ENCODE measurements at regions not wholly inside any gene's neighbourhood (a gene's known extent, or its start where the extent isn't known, plus 50 kb on each side); places are given as distances from the start of the nearest gene placed in this dataset.
"Not testable (repeated sequence)": the region's sequence is repeated elsewhere in the genome, so short reads cannot be mapped to it uniquely, and the experiment has no call there.

DNA sequence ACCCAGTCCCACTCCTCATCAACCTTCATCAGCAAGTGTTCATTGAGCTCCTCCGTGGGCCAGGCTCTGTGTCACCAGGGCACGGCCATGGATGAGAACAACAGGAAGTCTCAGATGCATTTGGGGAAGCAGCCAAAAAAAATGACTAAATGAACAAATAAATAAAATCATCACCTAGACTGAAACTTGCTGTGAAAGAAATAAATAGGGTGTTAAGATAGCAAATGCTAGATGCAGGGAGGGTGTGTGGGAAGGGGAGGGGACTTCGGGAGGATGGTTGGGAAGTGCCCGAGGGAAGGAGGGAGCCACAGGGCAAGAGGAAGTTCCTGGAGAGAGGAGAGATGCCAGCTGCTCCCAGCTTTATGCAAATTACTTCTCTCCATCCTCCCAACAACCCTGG lies 696.7 kb downstream of the PTPRU start:
- DNase-seq (ENCODE audit: low read depth), result no peak

DNA sequence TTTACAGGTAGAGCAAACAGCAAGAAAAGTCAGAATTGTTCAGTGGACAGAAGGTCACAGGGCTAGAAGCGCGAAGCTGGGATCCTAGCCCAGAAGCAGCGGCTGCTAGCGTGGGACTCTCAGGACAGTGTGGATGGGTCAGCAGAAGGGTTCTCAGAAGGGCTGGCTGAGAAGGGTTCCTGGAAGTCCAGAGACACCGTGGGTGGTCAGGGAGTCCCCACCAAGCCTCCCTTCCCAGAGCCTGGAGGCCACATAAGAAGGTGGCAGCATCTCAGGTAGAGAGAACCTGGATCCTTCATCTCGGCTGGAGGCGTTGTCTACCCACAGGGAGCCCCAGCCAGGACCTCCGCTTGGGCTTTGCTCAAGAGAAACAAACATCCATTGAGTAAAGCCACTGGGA lies 696.3 kb downstream of the PTPRU start:
- no peak for DNase-seq (ENCODE audit: low read depth)

DNA sequence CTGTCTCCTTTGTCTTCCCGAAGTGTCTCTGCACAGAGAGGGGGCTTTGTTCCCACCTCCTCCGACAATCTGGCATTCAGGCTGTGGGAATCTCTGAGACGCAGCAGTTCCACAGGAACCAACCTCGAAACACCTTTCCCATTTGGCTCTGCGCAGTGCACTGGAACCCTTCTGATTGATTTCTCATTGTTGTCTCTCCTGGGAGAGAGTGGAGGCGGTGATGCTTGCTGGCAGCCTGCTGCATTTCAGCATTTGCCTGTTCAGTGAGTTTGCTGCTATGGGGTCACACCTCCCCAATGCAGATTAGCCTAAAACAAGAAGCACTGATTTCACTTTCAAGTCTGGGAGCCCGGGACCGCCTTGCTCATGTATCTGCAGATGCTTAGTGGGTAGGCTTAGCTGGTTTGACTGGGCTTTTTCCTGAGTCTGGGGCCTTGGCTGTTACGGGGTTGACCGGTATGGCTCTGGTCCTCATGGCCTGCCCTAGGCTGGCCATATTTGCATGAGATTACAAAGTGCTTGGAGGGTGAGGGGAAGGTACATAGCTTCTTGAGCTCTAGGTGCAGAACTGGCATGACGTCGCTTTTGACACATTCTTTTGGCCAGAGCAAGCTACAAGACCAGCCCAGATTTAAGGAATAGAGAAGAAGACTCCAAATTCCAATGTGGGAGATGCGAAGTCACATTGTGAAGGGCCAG lies 695.3 kb downstream of the PTPRU start:
- no peak for DNase-seq (ENCODE audit: low read depth)

DNA sequence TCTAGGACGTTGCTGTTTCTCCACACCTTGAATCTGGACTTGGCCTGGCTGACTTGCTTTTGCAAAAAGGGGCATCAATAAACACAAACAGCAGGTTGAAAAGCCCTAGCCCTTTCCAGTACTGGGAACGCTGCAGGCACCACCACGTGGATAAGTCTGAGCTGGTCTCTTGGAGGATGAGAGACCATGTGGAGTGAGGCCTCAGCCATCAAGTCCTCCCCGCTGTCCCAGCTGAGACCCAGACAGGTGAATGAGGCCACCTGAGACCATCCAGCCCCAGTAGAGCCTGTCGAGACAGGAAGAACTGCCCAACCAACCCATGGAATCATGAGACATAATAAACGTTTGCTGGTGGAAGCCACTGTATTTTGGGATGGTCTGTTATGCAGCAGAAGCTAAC lies 688.7 kb downstream of the PTPRU start:
- DNase-seq (ENCODE audit: low read depth), result no peak

DNA sequence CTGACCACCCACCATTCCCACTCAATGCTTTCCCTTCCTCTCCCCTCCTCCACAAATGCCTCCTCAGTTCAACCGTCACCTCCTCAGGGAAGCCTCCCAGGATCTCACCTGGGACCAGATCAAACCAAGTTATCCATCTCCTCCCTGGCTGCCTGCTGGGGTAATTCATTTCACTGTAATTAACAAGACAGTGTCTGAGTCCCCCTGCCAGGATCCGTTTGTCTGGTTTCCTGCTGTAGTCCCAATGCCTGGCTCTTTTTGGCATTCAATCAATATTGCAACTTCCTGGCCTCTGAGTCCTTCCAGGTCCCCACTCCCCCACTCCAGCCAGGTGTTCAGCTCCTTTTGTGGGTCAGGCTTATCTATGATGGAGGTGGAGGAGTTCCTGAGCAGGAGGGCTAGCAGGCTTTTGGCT lies 687.7 kb downstream of the PTPRU start:
- DNase-seq (ENCODE audit: low read depth), result no peak

DNA sequence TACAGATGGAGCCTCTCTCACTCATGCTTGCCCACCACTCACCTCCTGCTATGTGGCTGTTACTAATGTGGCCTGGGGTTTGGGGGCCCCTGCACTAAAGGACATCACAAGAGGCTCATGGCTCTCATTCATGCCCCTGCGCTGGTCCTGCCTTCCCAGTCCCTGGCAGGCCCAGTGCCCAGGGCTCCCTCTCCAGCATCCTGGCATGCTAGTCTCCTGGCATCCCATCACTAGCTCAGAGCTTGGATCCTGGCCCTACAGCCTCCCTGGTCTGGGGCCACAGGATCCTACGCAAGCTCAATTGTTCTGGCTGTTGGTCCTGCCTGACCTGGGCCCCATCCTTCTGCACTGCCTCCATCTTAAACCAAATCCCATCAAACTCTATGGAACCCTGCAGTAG lies 685.4 kb downstream of the PTPRU start:
- no peak for DNase-seq (ENCODE audit: low read depth)

DNA sequence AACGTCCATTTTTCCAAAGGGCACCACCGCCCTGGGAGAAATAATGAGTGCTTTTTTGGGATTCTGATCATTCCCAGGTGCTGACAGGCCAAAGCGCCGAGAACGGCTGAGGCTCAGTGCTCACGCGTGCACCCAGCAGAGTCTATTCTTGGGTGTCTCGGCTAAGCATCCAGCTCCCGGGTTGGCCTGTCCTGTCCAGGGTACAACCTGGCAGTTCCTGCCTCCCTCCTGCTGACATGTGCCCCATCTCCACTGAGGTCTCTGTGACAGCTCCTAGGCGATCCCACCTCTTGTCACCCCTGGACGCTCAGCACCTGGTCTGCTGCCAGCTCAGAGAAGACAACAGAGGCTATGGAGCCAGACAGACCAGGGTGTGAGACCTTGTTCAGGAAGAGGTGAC lies 684.5 kb downstream of the PTPRU start:
- DNase-seq (ENCODE audit: low read depth), result no peak

DNA sequence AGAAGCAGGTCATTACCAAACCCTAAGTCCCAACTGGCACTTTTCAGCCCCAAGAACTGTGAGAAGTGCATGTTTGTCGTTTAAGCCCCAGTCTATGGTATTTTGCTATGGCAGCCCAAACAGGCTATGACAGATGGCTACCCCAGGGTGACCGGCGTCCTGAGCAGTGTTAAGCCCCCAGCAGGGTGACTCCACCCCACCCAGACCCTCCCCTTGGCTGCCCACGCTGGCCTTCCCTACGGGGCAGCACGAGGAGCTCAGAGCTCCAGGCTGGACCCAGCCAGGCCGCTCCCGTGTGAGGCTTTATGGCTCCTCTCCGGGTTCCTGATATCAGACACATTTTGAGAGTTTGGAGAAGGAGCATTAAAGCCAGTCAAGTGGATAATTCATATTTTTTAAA lies 684.0 kb downstream of the PTPRU start:
- DNase-seq (ENCODE audit: low read depth), result no peak

DNA sequence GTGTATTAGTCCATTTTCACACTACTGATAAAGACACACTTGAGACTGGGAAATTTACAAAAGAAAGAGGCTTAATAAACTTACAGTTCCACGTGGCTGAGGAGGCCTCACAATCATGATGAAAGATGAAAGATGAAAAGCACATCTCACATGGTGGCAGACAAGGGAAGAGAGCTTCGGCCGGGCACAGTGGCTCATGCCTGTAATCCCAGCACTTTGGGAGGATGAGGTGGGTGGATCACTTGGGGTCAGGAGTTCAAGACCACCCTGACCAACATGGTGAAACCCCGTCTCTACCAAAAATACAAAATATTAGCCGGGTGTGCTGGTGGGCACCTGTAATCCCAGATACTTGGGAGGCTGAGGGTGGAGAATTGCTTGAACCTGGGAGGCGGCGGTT lies 682.7 kb downstream of the PTPRU start:
- DNase-seq (ENCODE audit: low read depth), result not testable (repeated sequence)

DNA sequence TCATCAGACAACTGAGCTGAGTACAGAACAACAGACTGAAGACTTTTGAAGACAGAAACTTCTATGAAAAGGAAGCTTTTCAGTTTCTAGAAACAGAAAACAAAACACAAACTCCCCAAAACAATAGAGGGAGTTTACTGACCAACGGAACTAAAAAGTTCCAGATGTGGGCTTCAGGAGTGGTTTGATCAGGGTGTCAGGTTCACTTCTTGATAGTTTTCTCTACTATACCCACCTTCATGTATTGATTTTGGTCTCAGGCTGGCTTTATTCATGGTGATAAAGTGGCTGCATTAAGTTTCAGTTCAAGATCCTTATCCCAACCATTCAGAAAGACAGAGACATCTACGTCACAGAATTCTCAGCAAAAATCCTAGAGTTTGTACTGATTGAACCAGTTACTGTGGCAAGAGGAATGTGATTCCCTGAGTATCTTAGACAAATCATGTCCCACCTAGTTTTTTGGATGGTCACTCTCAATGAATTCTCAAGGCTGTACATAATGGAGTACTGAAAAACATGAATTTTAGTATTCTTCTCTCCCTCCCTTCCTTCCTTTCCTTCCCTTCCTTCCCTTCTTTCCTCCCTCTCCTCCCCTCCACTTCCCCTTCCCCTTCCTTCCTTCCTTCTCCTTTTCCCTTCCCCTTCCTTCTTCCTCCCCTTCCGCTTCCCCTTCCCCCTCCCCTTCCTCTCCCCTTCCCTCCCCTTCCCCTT lies 680.5 kb downstream of the PTPRU start:
- no peak for DNase-seq (ENCODE audit: low read depth)

DNA sequence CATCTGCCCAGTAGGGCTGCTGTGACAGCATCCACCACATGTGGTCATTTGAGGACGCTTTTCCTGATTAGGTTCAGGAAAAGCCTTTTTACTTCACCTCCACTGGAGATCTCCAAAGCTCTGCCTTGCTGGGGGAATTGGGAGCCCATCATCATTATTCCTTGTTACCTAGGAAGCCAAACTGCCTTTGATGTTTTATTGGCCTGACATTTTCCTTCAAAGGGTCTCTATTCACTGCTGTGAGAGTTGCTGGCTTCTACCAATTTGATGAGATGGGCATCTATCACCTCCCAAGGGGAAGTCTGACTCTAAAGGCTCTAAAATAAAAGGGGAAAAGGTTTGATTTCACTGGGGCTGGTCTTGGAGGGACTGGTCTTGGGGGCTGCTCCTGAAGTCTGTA lies 678.6 kb downstream of the PTPRU start:
- no peak for DNase-seq (ENCODE audit: low read depth)

DNA sequence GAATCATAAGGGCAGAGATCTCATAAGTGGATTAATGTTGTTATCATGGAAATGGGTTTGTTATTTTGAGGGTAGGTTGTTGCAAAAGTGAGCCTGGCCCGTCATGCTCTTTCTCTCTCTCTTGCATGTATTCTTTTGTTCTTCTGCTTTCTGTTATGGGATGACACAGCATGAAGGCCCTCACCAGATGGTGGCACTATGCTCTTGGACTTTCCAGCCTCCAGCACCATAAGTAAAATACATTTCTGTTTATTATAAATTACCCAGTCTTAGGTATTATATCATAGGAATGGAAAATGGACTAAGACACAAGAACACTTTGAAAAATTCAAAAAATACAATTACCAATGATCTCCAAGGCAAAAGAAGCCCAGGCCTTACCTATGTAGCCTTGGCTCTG lies 676.1 kb downstream of the PTPRU start:
- peak; percentile 8 for DNase-seq (ENCODE audit: low read depth)

DNA sequence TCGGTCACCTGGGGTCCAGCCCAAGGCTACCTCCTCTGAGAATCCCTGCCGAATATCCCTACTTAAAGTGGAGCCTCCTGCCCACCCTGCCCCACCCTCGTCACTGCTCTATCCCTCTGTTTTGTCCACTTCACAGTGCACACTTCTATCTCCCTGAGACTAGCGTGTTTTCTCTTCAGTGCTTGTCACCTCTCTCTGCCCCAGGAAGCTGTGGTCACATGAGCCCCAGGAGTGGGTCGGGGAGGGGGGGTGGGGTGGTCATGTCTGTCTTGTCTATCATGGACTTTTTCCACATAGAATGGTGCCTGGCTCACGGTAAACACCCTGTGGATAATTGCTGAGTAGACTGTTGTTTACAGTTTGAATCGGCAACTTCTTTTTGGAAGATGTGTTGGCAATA lies 673.6 kb downstream of the PTPRU start:
- no peak for DNase-seq (ENCODE audit: low read depth)

DNA sequence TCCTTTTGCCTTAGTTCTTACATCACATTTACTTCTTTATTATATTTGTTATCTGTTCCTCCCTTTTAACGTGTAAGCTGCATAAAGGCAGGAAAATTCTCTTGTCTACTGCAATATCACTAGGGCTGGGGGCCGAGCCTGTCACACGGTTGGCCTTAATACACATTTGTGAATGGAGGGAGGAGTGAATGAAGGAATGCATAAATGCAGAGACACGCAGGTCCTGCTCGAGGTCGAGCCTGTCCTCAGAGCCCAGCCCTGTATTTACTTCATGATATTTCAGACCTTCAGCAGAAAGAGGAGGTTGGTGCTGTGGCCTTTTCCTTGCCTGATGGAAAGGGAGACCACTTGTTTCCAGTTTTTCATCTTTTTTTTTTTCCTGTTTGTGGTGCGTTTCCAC lies 671.3 kb downstream of the PTPRU start:
- no peak for DNase-seq (ENCODE audit: low read depth)

DNA sequence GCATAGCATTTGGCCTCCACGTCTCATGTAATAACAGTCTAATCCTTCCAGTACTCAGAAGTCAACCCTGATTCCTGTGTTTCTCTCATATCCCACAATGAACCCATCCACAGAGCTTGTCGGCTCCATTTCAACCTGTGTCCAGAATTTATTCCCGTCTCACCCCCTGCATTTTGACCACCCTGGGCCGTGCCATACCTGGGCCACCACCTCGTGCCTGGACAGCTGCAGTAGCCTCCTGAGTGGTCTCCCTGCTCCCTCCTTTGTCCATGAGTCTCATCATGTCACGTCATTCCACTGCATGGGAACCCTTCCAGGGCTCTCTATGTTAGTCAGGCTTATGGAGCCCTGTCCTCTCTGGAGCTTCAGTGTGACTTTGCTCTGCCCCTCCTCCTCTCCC lies 670.6 kb downstream of the PTPRU start:
- no peak for DNase-seq (ENCODE audit: low read depth)

DNA sequence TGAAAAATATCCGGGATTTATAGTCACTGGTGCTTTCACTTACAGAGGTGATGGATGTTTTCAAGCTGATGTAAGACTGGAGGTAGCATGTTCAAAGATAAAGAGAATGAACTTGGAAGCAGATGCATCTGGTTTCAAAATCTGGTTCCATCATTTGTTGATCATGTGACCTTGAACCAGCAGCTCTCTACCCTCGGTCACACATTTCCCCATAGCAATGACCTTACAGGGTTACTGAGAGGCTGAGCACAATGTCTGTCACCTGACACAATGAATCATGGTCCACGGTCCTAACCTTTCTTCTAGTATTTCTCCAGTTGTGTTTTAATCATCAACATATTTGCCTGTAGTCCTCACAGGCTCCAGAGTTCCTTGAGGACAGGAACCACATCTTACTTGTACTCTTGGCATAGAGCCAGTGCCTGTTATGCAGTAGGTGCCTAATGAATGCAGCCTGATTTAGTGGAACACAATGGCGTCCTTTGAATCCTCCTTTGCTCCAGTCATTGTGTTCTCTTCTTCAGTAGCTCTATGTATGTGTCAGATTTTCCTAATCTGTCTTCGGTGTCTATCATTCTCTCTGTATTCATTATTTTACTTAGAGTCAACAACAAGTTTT lies 667.3 kb downstream of the PTPRU start:
- no peak for DNase-seq (ENCODE audit: low read depth)

DNA sequence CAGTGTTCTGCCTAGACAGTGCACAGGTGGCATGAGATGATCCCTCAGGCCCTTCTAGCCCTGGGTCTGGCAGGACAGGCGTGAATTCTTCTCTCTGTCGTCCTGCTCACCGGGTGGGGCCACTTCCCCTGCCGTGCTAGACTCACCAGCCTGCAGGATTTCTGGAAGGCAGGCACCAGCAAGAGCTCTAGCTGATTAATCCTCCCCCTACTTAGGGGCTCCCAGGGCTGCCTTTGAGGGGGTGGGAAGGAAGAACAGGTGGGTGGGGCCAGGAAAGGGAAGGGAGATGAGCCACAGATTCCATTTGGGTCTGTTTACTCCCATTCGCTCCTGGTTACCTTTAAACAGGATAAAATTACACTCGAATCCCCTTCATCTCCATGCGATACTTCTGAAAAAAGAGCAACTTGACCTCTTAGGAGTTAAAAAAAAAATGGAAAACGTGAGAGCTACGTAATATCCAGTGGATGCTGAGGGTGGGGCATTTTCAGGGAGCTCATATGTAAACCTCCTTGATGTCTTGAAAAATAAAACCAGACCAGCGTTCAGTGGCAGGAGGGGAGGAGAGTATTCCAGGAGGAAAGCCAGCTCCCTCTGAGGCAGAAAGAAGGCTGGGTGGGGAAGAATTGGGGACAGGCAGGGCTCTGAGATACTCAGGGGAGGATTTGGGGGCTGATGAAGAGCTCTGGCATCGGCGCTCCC lies 665.5 kb downstream of the PTPRU start:
- no peak for DNase-seq (ENCODE audit: low read depth)

DNA sequence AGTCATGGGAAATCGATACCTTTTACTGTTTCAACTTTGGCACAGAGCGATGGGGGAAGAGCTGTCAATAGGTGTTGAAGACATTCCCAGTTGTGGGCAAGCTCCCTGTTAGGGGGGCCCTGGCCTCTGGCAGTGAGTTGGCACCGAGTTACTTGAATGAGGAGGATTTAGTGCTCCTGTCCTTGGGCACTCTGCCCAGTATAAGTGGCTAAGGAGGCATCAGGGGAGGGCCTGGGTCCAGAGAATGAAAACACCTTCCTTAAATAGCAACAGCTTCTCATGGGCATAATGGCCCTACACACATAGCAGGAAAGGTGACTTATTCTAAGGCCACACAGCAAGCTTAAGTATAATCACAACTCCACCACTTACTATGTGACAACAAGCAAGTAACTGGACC lies 664.4 kb downstream of the PTPRU start:
- no peak for DNase-seq (ENCODE audit: low read depth)

DNA sequence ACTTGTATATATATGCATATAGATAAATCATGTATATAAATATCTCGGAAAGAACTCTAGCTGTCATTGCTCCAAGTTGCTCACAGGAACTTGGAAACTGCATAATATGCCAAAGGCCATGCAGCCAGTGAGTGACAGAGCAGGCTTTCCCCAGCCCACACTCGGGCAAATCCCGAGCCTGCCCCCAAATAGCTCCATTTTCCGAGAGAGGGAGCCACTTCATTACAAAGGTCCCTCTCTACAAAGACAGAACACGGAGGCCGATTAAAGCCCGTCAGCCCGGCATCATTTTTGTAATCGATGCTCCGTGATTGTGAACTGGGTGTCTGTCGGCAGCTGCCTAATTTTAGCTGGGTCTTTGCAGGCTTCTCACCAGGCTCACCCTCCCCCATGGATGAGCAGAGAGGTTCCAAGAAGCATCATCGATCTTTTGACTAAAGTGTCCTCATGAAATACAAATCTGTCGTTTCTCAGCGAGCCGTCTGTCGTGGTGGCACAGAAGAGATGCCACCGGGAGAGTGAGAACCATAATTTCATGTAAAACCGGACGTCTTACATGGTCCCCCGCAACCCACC lies 663.9 kb downstream of the PTPRU start:
- no peak for DNase-seq (ENCODE audit: low read depth)

DNA sequence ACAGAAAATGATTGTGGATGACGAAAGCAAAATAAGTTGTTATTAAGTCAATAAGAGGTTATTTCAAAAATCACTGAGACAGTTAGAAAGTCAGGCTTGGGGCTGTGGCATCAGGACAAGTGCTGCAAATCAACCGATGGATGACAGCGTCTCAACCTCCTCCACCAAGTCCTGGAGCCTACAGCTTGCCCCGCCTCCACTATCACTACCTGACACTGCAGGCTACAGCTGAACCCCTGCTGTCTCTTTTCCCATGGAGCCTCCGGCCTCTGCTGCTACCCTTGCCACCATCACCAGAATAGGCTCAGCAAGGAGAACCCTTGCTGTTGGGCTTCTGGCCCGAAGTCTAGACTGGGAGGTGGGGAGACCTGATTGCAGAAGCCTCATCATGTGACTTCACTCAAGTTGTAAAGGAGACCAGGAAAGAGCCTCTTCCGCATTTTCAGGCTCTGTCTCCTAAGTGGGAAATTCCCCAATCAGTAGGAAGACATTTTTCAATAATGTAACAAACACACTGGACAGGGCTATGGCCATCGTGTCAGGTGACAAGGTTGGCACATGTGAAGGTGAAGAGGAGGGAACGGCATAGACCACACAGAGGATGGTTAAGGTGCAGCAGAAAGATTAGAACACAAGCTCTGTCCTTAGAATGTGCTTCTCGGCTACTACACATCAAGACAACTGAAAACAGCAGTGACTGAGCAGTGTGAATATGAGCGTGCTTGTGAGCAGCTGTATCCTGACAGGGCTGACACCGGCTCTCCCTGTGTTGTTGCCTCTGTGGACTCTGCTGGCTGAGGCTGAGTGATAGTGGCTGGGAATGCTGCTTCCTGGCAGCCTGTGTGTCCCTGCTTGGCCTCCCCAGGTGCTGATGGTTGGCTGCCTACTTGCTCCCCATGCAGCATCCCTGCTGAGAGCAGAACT lies 660.7 kb downstream of the PTPRU start:
- no peak for DNase-seq (ENCODE audit: low read depth)

DNA sequence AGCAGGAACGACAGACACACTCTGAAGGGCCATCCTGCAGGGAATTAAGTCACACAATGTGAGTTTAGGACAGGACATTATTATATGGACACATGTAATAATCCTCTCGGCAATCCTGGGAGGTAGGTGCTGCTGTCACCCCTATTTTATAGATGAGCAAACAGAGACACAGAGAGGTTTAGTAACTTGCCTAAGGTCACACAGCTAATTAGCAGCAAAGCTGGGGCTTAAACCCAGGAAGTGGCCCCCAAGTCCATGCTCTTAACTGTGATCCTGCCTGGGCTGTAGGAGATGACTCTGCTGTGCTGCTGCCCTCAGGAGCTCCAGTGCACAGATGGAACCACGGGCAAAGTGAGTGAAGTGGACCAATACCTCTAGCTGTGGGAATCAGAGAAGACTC lies 660.0 kb downstream of the PTPRU start:
- no peak for DNase-seq (ENCODE audit: low read depth)

DNA sequence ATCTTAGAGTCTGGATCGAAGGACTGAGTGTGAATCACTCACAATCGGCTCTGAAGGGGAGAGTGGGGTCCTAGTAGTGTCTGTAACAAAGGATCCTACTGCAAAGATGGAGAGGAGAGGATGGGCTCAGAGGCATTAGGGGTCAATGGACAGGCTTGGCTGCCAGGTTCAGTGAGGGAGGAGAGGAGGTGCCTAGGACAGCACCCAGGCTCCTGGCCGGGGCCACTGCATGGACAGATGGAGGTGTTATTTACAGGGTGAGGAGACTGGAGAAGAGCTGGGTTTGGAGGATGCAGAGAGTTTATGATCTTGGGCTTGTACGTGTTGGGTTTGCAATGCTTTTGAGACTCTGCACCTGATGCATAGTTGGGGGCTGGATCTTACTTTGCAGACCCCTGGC lies 658.9 kb downstream of the PTPRU start:
- DNase-seq (ENCODE audit: low read depth), result no peak
